ENCODE measurements at regions not wholly inside any gene's neighbourhood (a gene's known extent, or its start where the extent isn't known, plus 50 kb on each side); places are given as distances from the start of the nearest gene placed in this dataset.
A peak's percentile ranks its signal among the peaks of the same experiment; 100 is the strongest.

GRCh38 chr13:50283017-50283416 lies 267.8 kb downstream of the KCNRG start:
- no peak overlapping the region for H3K9ac ChIP-seq (ENCODE audit: low read length)
- TF ChIP-seq CTCF (IDR thresholded peaks at IDR 0.05; ENCODE audit: low read length) (no peak), EZH2 (IDR thresholded peaks at IDR 0.05; ENCODE audit: borderline replicate concordance, low read length) (no peak)
- no peak overlapping the region for H3K4me2 ChIP-seq (ENCODE audit: low read length)
- H4K20me1 ChIP-seq (ENCODE audit: insufficient read depth, low read length) = no peaks in the 10 kb centered on the region
- no peak overlapping the region for H3K27ac ChIP-seq (ENCODE audit: low read depth, low read length, poor library complexity, severe bottlenecking)
- no peak overlapping the region for H2AFZ ChIP-seq (ENCODE audit: low read length)
- no peaks in the 10 kb centered on the region for H3K79me2 ChIP-seq (ENCODE audit: insufficient read depth, low read length)
- no peaks in the 10 kb centered on the region for H3K9me2 ChIP-seq (ENCODE audit: low read depth, low read length)
- H3K4me3 ChIP-seq (ENCODE audit: low read depth, low read length, poor library complexity, severe bottlenecking) = no peak overlapping the region
- H3F3A ChIP-seq (ENCODE audit: insufficient read depth, low read length) = no peaks in the 10 kb centered on the region
- H3K4me1 ChIP-seq (ENCODE audit: insufficient read depth, low read length, severe bottlenecking) = peaks cover 6% of the 10 kb centered on the region
- no peaks in the 10 kb centered on the region; the same call in 1 of the 2 replicates for H3K9me3 ChIP-seq (ENCODE audit: low read length)
- H3K27me3 ChIP-seq (ENCODE audit: insufficient read depth, low read length) = no peaks in the 10 kb centered on the region
- H3K36me3 ChIP-seq (ENCODE audit: insufficient read depth, low read length) = no peaks in the 10 kb centered on the region

- H3K9ac ChIP-seq (ENCODE audit: low read length) = no peak overlapping the region
- no peaks in the 10 kb centered on the region for H3K9me2 ChIP-seq (ENCODE audit: low read depth, low read length)
- H4K20me1 ChIP-seq (ENCODE audit: insufficient read depth, low read length) = no peaks in the 10 kb centered on the region
- no peak overlapping the region for H3K27ac ChIP-seq (ENCODE audit: low read depth, low read length, poor library complexity, severe bottlenecking)
- no peaks in the 10 kb centered on the region for H3K27me3 ChIP-seq (ENCODE audit: insufficient read depth, low read length)
- no peaks in the 10 kb centered on the region for H3K36me3 ChIP-seq (ENCODE audit: insufficient read depth, low read length)
- no peaks in the 10 kb centered on the region for H3F3A ChIP-seq (ENCODE audit: insufficient read depth, low read length)
- H3K4me2 ChIP-seq (ENCODE audit: low read length) = no peak overlapping the region
- no peaks in the 10 kb centered on the region for H3K79me2 ChIP-seq (ENCODE audit: insufficient read depth, low read length)
- no peak for TF ChIP-seq EZH2 (IDR thresholded peaks at IDR 0.05; ENCODE audit: borderline replicate concordance, low read length)
- TF ChIP-seq CTCF (IDR thresholded peaks at IDR 0.05; ENCODE audit: low read length) = no peak
- no peaks in the 10 kb centered on the region for H3K9me3 ChIP-seq (ENCODE audit: low read length)
- H2AFZ ChIP-seq (ENCODE audit: low read length) = 0 out of 2 replicates have a peak overlapping the region, but pooled peaks have one; percentile 15
- H3K4me1 ChIP-seq (ENCODE audit: insufficient read depth, low read length, severe bottlenecking) = peaks cover 6% of the 10 kb centered on the region
- no peak overlapping the region for H3K4me3 ChIP-seq (ENCODE audit: low read depth, low read length, poor library complexity, severe bottlenecking)
Observed at GRCh38 chr13:50284540-50284939, 269.3 kb downstream of the KCNRG start.

GRCh38 chr13:50285283-50285682 lies 270.0 kb downstream of the KCNRG start:
- H3K27ac ChIP-seq (ENCODE audit: low read depth, low read length, poor library complexity, severe bottlenecking) = no peak overlapping the region
- no peak overlapping the region for H3K4me2 ChIP-seq (ENCODE audit: low read length)
- no peak overlapping the region for H3K4me3 ChIP-seq (ENCODE audit: low read depth, low read length, poor library complexity, severe bottlenecking)
- H2AFZ ChIP-seq (ENCODE audit: low read length) = no peak overlapping the region
- H3K4me1 ChIP-seq (ENCODE audit: insufficient read depth, low read length, severe bottlenecking) = peaks cover 6% of the 10 kb centered on the region
- H3K79me2 ChIP-seq (ENCODE audit: insufficient read depth, low read length) = no peaks in the 10 kb centered on the region
- no peak for TF ChIP-seq CTCF (IDR thresholded peaks at IDR 0.05; ENCODE audit: low read length)
- no peak for TF ChIP-seq EZH2 (IDR thresholded peaks at IDR 0.05; ENCODE audit: borderline replicate concordance, low read length)
- no peaks in the 10 kb centered on the region for H4K20me1 ChIP-seq (ENCODE audit: insufficient read depth, low read length)
- no peak overlapping the region for H3K9ac ChIP-seq (ENCODE audit: low read length)
- no peaks in the 10 kb centered on the region for H3K36me3 ChIP-seq (ENCODE audit: insufficient read depth, low read length)
- H3K9me3 ChIP-seq (ENCODE audit: low read length) = no peaks in the 10 kb centered on the region
- no peaks in the 10 kb centered on the region for H3F3A ChIP-seq (ENCODE audit: insufficient read depth, low read length)
- H3K9me2 ChIP-seq (ENCODE audit: low read depth, low read length) = no peaks in the 10 kb centered on the region
- H3K27me3 ChIP-seq (ENCODE audit: insufficient read depth, low read length) = no peaks in the 10 kb centered on the region

All from OCI-LY1 (cell line).